Renal cortical epithelial cell (primary cell): ENCODE measurements at regions not wholly inside any gene's neighbourhood (a gene's known extent, or its start where the extent isn't known, plus 50 kb on each side); places are given as distances from the start of the nearest gene placed in this dataset.

Experiments
- DNase-seq: peaks from one replicate; pipeline ENCODE4 v3.0.0-alpha.2; 2011; ENCODE audit warnings: low read depth

GRCh38 chr11:134645576-134645975 lies 233.5 kb upstream of the B3GAT1 start:
- DNase-seq: no peak

GRCh38 chr11:134644476-134645456 lies 232.7 kb upstream of the B3GAT1 start:
- no peak for DNase-seq

- DNase-seq: no peak
These were observed 231.3 kb upstream of the B3GAT1 start for GRCh38 chr11:134643115-134644012.

GRCh38 chr11:134642206-134642605 lies 230.2 kb upstream of the B3GAT1 start:
- DNase-seq: no peak

GRCh38 chr11:134640971-134641968 lies 229.2 kb upstream of the B3GAT1 start:
- DNase-seq: no peak

- no peak for DNase-seq
These were observed 228.5 kb upstream of the B3GAT1 start for GRCh38 chr11:134640536-134640935.

GRCh38 chr11:134639586-134640330 lies 227.7 kb upstream of the B3GAT1 start:
- no peak for DNase-seq

GRCh38 chr11:134638796-134639430 lies 226.9 kb upstream of the B3GAT1 start:
- no peak for DNase-seq

- no peak for DNase-seq
These were observed 225.3 kb upstream of the B3GAT1 start for GRCh38 chr11:134637091-134638015.

GRCh38 chr11:134636071-134636470 lies 224.0 kb upstream of the B3GAT1 start:
- DNase-seq: no peak

GRCh38 chr11:134634897-134635831 lies 223.1 kb upstream of the B3GAT1 start:
- no peak for DNase-seq

- DNase-seq: no peak
These were observed 221.2 kb upstream of the B3GAT1 start for GRCh38 chr11:134633276-134633675.

- DNase-seq: no peak
These were observed 220.5 kb upstream of the B3GAT1 start for GRCh38 chr11:134632347-134633119.

GRCh38 chr11:134630861-134631260 lies 218.8 kb upstream of the B3GAT1 start:
- no peak for DNase-seq

GRCh38 chr11:134628426-134628825 lies 216.4 kb upstream of the B3GAT1 start:
- no peak for DNase-seq

GRCh38 chr11:134626032-134626431 lies 214.0 kb upstream of the B3GAT1 start:
- no peak for DNase-seq

GRCh38 chr11:134625631-134626030 lies 213.6 kb upstream of the B3GAT1 start:
- DNase-seq: no peak
